Renal cortical epithelial cell (primary cell): ENCODE measurements at regions not wholly inside any gene's neighbourhood (a gene's known extent, or its start where the extent isn't known, plus 50 kb on each side); places are given as distances from the start of the nearest gene placed in this dataset.

Experiments
- DNase-seq: peaks from one replicate; pipeline ENCODE4 v3.0.0-alpha.2; 2011; ENCODE audit warnings: low read depth

DNA sequence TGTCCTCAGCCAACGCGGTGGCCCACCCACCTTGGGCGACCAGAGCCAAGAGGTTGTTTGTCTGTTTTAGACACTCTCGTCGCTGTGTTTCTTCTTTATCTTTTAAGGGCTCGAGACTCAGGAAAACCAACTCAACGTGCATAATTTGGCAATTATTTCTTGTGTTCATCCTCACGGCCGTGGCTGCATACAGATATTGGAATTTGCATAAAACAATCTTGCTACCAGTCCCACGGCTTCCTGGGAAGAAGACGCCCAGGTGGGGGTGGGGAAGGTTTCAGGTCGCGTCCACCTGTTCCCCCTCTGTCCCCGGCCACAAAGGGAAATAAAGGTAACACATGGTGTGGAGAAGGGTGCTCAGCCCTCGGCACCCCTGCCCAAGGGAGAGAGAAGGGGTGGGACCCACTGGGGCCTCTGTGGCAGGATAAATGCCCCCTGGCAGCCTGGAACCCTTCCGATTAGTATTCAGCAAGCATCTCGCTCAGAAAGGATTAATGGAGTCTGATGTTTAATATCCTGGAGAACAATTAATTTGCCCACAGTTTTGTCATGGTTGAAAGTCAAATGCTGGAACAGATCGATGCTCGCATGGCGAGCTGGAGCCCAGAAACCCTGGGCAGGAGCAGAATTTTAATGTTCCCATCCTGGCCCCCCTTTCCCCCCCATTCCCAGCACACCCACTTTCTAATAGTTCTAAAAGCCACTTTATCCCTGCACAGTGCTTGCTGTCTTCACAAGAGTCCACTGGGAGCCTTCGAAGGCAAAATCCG lies 359.7 kb downstream of the MN1 start:
- no peak for DNase-seq

GRCh38 chr22:27443306-27443705 lies 358.2 kb downstream of the MN1 start:
- DNase-seq = no peak

- DNase-seq = no peak
Observed at GRCh38 chr22:27445881-27446280, 355.7 kb downstream of the MN1 start.

GRCh38 chr22:27447289-27447688 lies 354.3 kb downstream of the MN1 start:
- no peak for DNase-seq

- no peak for DNase-seq
Observed at GRCh38 chr22:27450448-27450847, 351.1 kb downstream of the MN1 start.

DNA sequence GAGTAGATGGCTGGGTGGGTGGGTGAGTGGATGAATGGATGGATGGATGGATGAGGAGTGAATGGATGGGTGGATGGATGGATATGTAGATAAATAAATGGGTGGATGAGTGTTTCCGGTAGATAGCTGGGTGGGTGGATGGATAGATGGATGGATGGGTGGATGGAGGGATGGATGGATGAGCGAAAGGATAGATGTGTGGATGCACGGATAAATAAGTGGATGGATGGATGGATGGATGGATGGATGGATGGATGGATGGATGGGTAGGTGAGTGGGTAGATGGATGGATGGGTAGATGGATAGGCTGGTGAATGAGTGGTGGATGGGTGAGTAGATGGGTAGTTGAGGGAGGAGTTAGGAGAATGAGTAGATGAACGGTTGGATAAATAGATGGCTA lies 349.3 kb downstream of the MN1 start:
- no peak for DNase-seq

DNA sequence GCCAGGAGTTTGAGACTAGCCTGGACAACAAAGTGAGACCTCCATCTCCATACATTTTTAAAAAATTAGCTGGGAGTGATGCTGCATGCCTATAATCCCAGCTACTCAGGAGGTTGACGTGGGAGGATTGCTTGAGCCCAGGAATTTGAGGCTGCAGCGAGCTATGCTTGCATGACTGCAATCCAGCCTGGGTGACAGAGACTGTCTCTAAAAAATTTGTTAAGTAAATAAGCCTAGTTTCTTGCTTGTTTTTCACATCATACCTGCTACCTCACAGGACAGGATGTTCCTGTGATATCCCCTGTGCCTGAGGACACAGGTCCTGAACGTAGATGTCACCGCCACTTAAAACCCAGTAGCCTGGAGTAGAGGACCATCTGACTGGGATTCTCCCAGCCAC lies 348.6 kb downstream of the MN1 start:
- DNase-seq = no peak

DNA sequence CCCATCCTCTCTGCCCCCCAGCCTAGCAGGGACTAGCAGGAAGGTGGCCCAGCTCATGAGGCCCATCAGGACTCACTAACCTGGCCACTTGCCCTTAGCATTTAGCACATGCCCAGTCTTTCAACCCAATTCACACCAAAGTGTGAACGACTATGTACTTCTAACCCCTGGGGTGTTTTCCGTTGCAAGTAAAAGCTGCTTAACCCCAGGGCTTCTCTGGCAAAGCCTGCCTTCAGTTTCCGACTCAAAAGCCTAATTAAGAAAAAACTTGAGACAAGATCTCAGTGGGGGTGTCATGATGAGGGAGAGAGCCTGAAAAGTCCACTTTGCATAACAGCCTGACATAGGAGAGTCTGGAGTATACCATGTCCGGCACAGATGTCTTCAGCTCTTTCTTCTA lies 347.8 kb downstream of the MN1 start:
- DNase-seq = no peak

DNA sequence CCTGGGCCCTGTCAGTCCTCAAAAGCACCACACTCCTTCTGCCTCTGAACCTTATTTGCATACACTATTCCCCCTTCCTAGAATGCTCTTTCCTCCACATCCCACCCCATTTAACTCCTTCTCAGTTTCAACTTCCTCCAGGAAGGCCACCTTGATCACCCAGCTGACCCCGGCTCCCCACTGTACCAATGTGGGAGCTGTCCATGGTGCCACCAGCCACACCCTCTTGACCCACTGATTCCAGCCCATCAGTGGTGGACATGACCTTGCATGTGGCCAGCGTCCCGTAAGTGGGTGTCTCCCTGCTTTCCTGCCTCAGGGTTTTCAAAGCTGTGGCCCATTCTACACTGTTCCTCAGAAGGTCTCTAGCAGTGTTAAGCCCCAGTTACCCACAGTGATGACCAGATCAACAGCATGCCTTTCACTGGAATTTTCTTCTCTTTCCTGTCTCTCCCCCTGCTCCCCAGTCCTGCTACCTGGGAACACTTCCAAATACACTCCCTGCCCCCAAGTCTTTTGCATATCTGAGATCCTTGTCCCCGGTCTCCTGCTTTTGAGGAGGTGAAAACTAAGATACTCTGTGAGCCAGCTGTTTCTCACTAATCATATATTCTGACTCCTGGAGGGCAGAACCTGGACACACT lies 346.6 kb downstream of the MN1 start:
- DNase-seq = no peak

- DNase-seq = no peak
Observed at GRCh38 chr22:27455526-27455925, 346.0 kb downstream of the MN1 start.

- DNase-seq = peak; percentile 77
Observed at GRCh38 chr22:27456696-27457503, 344.7 kb downstream of the MN1 start.

- DNase-seq = no peak
Observed at GRCh38 chr22:27459999-27460398, 341.6 kb downstream of the MN1 start.

GRCh38 chr22:27460591-27461347 lies 340.8 kb downstream of the MN1 start:
- DNase-seq = no peak

GRCh38 chr22:27461470-27461869 lies 340.1 kb downstream of the MN1 start:
- DNase-seq = peak; percentile 91

DNA sequence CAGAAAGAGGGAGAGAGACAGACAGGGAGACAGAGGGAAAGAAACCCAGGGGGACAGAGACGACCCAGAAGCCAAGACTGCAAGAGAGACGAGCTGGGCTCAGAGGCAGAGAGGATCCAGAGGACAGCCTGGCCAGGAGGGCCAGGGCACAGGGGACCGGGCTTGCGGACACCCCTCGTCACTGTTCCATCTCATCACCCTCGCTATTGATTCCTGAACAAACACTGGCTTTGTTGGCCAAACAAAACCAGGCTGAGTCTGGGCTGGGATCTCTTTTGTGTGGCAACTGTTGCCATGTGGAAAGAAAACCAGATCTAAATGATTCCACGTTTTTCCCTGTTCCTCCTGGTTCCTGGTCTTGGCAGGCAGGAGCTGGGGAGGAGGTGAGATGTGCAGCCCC lies 339.4 kb downstream of the MN1 start:
- DNase-seq = peak; percentile 41

DNA sequence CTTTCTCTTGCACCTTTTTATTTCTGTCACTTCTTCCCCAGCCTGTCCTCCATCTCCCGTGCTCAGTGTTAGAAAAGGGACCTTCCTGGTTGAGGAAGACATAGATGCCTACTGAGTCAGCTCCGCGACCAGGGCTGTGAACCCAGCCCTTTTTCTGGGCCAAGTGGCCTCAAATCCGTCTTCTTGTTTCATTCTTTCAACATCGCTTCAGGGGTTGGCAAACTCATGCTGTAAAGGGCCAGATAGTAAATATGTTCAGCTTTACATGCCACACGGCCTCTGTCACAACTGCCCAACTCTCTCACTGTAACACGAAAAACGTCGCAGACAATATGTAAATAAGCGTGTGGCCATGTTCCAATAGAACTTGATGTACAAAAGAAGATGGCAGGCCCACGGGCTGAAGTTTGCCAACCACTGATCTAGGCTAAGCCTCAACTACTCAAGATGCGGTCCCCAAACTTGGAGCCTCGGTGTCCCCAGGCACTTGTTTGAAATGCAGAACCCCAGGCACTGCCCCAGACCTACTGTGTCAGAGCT lies 338.4 kb downstream of the MN1 start:
- no peak for DNase-seq

- no peak for DNase-seq
Observed at GRCh38 chr22:27466229-27466628, 335.3 kb downstream of the MN1 start.

DNA sequence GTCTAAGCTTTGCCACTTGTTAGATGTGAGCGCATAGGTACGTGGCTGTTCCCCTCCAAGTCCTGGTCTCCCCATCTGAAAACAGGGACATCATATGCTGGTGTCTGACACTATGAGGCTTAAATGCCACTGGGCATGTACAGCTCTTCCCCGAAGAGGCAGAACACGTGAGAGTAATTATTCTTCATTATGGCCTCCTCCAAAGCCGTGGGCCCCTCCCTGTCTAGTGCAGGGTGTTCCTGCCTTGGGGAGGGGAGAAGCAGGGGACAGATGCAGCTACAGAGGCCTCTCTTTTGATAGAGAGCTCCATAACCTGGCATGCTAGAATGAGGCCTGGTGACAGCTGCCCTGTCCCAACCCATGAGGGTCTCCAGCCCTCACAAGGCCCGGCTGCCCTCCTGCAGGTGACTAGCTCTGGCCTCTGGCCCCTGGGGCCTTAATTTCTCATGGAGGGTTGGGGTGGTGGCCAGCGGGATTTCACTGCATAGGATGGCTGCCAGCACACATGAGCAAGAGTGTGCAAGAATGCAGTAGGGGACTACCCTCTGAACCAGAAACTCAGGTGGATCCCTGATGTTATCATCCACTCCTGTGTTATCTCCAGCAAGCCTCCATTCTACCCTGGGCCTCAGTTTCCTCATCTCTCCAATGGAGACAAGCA lies 334.6 kb downstream of the MN1 start:
- no peak for DNase-seq

DNA sequence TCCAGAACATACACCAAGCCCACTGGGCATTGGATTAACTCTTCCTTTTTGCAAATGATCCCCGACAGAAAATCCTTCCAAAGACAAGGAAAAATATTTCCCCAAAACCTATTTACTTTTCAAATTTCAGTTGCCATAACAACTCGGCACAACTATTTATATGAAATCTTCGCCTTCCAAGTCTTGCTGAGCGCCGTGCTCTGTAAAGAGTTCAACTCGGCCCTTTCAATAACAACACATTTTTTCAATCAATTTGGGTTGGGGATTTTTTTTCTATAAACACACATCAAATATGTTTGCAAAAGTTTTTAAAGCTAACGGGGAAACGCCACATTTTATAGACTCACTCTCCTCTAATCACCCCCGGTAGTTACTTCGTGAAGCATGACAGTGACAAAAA lies 333.8 kb downstream of the MN1 start:
- no peak for DNase-seq

DNA sequence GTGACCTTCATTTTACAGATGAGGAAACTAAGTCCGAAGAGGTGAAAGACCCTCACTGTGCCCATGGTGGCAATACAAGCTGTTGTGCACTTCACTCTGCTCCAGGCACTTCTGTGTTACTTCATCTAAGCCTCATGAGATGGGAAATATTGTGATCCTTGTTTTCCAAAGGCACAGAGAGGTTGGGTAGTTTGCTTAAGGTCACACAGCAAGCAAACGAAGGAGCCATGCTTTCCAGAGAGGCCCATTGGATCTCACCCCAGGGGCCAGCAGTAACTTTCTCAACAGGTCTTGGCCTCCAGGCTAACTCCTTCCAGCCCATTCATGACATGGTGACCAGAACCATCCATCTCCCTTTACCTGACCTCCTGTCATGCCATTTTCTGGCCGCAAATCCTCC lies 332.8 kb downstream of the MN1 start:
- no peak for DNase-seq

DNA sequence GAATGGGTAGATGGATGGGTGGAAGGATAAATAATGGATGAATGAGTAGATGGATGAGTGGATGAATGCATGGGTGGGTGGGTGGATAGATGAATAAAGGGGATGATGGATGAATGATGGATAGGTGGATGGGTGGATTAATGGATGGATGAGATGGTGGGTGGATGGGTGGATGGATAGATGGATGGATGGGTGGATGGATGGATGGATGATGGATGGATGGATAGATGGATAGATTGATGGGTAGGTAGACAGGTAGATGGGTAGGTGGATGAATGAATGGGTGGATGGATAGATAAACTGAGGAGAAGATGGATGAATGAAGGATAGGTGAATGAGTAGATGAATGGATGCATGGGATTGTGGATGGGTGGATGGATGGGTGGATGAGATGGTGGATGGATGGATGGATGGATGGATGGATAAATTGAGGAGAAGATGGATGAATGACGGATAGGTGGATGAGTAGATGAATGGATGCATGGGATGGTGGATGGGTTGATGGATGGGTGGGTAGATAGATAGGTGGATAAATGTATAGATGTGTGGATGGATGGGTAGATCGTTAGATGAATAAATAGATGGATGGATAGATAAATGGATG lies 331.3 kb downstream of the MN1 start:
- no peak for DNase-seq
